HepG2 (cell line): ENCODE measurements at regions not wholly inside any gene's neighbourhood (a gene's known extent, or its start where the extent isn't known, plus 50 kb on each side); places are given as distances from the start of the nearest gene placed in this dataset.

Experiments
- ATAC-seq: fragments of 200-7000 bp; cut with Tn5 transposase; 3 replicates; pipeline ENCODE4 v1.9.1; 2020; ENCODE audit warnings: mild to moderate bottlenecking, moderate library complexity
- BruUV-seq: library from RNA; stranded (reverse); fragments of 400-500 nt; replicated peaks from 2 replicates; lab custom pipeline; 2021; lab: Mats Ljungman, UMichigan
- CTCF ChIA-PET: fragments of 300-600 bp; formaldehyde crosslinking; extraction: SDS; loops from one replicate; lab custom pipeline; 2021; ENCODE audit warnings: low total read pairs, inconsistent platforms, low intra/inter-chr PET ratio; lab: Yijun Ruan, JAX
- POLR2A ChIA-PET: fragments of 350-600 bp; sonication (Branson Sonifier 250); formaldehyde crosslinking; loops from one replicate; lab custom pipeline; 2020; ENCODE audit warnings: antibody characterized with exemption, inconsistent platforms; lab: Yijun Ruan, JAX
- DNase-seq: peaks from one replicate; pipeline ENCODE4 v3.0.0-alpha.2; 2015; ENCODE audit warnings: low spot score
- FAIRE-seq: peaks from 3 replicates; lab custom pipeline; 2011; peaks lifted over from hg19 to GRCh38; lab: Jason Lieb, UNC
- H2AFZ ChIP-seq: one replicate; pipeline ENCODE4 v1.6.1; 2011; ENCODE audit warnings: low read length, inconsistent platforms
- H3K27ac ChIP-seq: fragments of 300-600 bp; 3 replicates; pipeline ENCODE4 v1.8.0; 2011; ENCODE audit warnings: mixed run types, mild to moderate bottlenecking, mixed read lengths, low read length, inconsistent platforms; ENCODE audit not compliant: insufficient read depth; ENCODE audit errors: extremely low read length
- H3K27me3 ChIP-seq, 2 experiments: fragments of 200-600 bp in 1 of 2; 2 replicates in 1 of 2; 3 replicates in 1 of 2; pipeline versions ENCODE4 v1.6.0 to v1.8.0; 2011; ENCODE audit warnings: low read length in 2 of 2, mild to moderate bottlenecking in 2 of 2, moderate library complexity in 2 of 2, inconsistent platforms in 1 of 2; ENCODE audit not compliant: insufficient read depth in 2 of 2, control insufficient read depth in 1 of 2
- H3K36me3 ChIP-seq, 2 experiments: fragments of 200-600 bp in 1 of 2; replicated peaks in 1 of 2; 2 replicates in 1 of 2; 3 replicates in 1 of 2; pipeline versions ENCODE4 v1.5.1 to v1.8.0; 2011; ENCODE audit warnings: low read length in 2 of 2, inconsistent platforms in 1 of 2; ENCODE audit not compliant: insufficient read depth in 2 of 2, control insufficient read depth in 1 of 2
- H3K4me1 ChIP-seq: 2 replicates; pipeline ENCODE4 v1.5.1; 2012; ENCODE audit warnings: low read length, inconsistent platforms; ENCODE audit not compliant: insufficient read depth
- H3K4me2 ChIP-seq: 2 replicates; pipeline ENCODE4 v1.6.0; 2011; ENCODE audit warnings: low read depth, low read length, inconsistent platforms
- H3K4me3 ChIP-seq, 3 experiments: fragments of 200-600 bp in 1 of 3; sonication (generic), shearing (Covaris generic) in 1 of 3; replicated peaks in 1 of 3; 2 replicates each; pipeline ENCODE4 v1.5.1; 2011 to 2016; ENCODE audit warnings: low read length in 3 of 3, inconsistent platforms in 2 of 3, low read depth in 2 of 3, mild to moderate bottlenecking in 2 of 3, control low read depth in 1 of 3, mixed read lengths in 1 of 3; ENCODE audit not compliant: insufficient read depth in 1 of 3
- H3K79me2 ChIP-seq: one replicate; pipeline ENCODE4 v1.6.1; 2011; ENCODE audit warnings: low read length, inconsistent platforms; ENCODE audit not compliant: insufficient read depth
- H3K9ac ChIP-seq: 2 replicates; pipeline ENCODE4 v1.6.0; 2011; ENCODE audit warnings: mild to moderate bottlenecking, low read depth, low read length, inconsistent platforms; ENCODE audit not compliant: insufficient read depth
- H3K9me3 ChIP-seq: 2 replicates; pipeline ENCODE4 v1.5.1; 2012; ENCODE audit warnings: mild to moderate bottlenecking, low read length
- H4K20me1 ChIP-seq: 2 replicates; pipeline ENCODE4 v1.6.0; 2011; ENCODE audit warnings: inconsistent platforms, mild to moderate bottlenecking, low read length, moderate library complexity; ENCODE audit not compliant: insufficient read depth
- ATM ChIP-seq: fragments of 450-650 bp; IDR thresholded peaks from 2 replicates; pipeline ENCODE4 v1.7.1; 2017; ENCODE audit warnings: mild to moderate bottlenecking, borderline replicate concordance
- FOXP1 ChIP-seq, 2 experiments: fragments of 450-650 bp in 1 of 2; IDR thresholded peaks; 2 replicates each; pipeline ENCODE4 v1.6.1; 2017 to 2018; ENCODE audit warnings: antibody characterized with exemption in 1 of 2
- NFKBIZ ChIP-seq: IDR thresholded peaks from 2 replicates; pipeline ENCODE4 v1.6.1; 2018; ENCODE audit warnings: missing genetic modification reagents, missing compliant biosample characterization
- THAP11 ChIP-seq: IDR thresholded peaks from 2 replicates; pipeline ENCODE4 v1.6.1; 2016; ENCODE audit warnings: missing biosample characterization, missing genetic modification reagents
- XBP1 ChIP-seq: sonication (generic); formaldehyde crosslinking; IDR thresholded peaks from 2 replicates; pipeline ENCODE4 v1.5.0; 2020; ENCODE audit warnings: missing genetic modification reagents
- ZNF138 ChIP-seq: sonication (generic); formaldehyde crosslinking; IDR thresholded peaks from 2 replicates; pipeline ENCODE4 v1.5.0; 2020; ENCODE audit warnings: mild to moderate bottlenecking, low read depth, missing genetic modification reagents
- ZNF20 ChIP-seq: sonication (generic); formaldehyde crosslinking; IDR thresholded peaks from 2 replicates; pipeline ENCODE4 v1.4.0; 2020; ENCODE audit warnings: mild to moderate bottlenecking, moderate library complexity, missing genetic modification reagents
- ZNF30 ChIP-seq: sonication (generic); formaldehyde crosslinking; IDR thresholded peaks from 2 replicates; pipeline ENCODE4 v1.5.0; 2020; ENCODE audit warnings: mild to moderate bottlenecking, missing genetic modification reagents
- ZNF430 ChIP-seq: sonication (generic); formaldehyde crosslinking; IDR thresholded peaks from 2 replicates; pipeline ENCODE4 v1.9.0; 2021; ENCODE audit warnings: mild to moderate bottlenecking, missing genetic modification reagents
- ZNF546 ChIP-seq: sonication (generic); formaldehyde crosslinking; conservative IDR thresholded peaks from 2 replicates; pipeline ENCODE4 v1.8.1; 2023; ENCODE audit warnings: mild to moderate bottlenecking, missing genetic modification reagents
- ZSCAN22 ChIP-seq: sonication (generic); formaldehyde crosslinking; IDR thresholded peaks from 2 replicates; pipeline ENCODE4 v1.4.0; 2020; ENCODE audit warnings: mild to moderate bottlenecking, missing genetic modification reagents
- WGBS: methylation state at CpG from one replicate; pipeline ENCODE4 v1.1.6; 2017; ENCODE audit warnings: low lambda C conversion rate; 5-methylcytosine and 5-hydroxymethylcytosine counted together
- in situ Hi-C: cut with HindIII; loops from 2 replicates; pipeline ENCODE4 v1.10.0; 2017; ENCODE audit warnings: low pct_unique_long_range_greater_than_20kb; ENCODE audit not compliant: extremely low pct_ligation_motif_present
- intact Hi-C: fragments of 100-400 bp; cut with micrococcal nuclease; formaldehyde crosslinking; loops from one replicate; pipeline ENCODE4 v1.10.0; 2022; ENCODE audit not compliant: unreplicated experiment
- TF ChIP-seq, protein P1 (sequence below): sonication (generic); formaldehyde crosslinking; IDR thresholded peaks from 2 replicates; pipeline ENCODE4 v1.4.0; 2020; ENCODE audit warnings: mild to moderate bottlenecking, missing genetic modification reagents
- TF ChIP-seq, protein P2 (sequence below): sonication (generic); formaldehyde crosslinking; IDR thresholded peaks from 2 replicates; pipeline ENCODE4 v1.8.0; 2022; ENCODE audit warnings: mild to moderate bottlenecking, missing genetic modification reagents

DNA sequence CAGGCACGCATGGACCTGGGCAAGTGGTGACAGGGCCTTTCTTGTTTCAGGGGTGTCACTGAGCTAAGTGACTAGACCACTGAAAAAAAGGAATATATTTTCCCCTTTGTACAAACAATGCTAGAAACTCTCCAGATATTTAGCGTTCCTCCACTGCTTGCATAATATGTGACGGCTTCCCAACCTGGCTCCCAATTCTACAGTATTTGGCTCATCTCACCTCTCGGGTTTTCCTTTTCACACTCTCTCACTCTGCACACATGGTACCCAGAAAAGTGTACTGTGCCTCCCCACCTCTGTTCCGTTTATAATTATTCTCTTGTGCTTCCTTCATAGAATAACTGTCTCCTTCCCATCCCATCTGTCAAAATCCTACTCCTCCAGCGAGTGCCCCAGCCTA, 140.5 kb upstream of the KLHL25 start:
- no TSS peak for BruUV-seq
- TF ChIP-seq, protein P1, sequence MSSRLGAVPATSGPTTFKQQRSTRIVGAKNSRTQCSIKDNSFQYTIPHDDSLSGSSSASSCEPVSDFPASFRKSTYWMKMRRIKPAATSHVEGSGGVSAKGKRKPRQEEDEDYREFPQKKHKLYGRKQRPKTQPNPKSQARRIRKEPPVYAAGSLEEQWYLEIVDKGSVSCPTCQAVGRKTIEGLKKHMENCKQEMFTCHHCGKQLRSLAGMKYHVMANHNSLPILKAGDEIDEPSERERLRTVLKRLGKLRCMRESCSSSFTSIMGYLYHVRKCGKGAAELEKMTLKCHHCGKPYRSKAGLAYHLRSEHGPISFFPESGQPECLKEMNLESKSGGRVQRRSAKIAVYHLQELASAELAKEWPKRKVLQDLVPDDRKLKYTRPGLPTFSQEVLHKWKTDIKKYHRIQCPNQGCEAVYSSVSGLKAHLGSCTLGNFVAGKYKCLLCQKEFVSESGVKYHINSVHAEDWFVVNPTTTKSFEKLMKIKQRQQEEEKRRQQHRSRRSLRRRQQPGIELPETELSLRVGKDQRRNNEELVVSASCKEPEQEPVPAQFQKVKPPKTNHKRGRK (CRISPR knock-in tag): no peak
- TF ChIP-seq XBP1 (CRISPR knock-in tag) (no peak), ZSCAN22 (CRISPR knock-in tag) (no peak), ZNF30 (no peak), NFKBIZ (no peak), ZNF20 (CRISPR knock-in tag) (no peak), ATM (no peak), ZNF138 (CRISPR knock-in tag) (no peak)
- in situ Hi-C loops (no loop called here), intact Hi-C loops (no loop called here)
- Histone ChIP-seq H3K79me2 (no peaks in the 10 kb centered on the region), H2AFZ (no peak overlapping the region), H4K20me1 (no peaks in the 10 kb centered on the region), H3K36me3 (no peaks in the 10 kb centered on the region), H3K4me1 (no peaks in the 10 kb centered on the region), H3K9ac (no peak overlapping the region), H3K4me2 (no peak overlapping the region), H3K27ac (no peak overlapping the region), H3K4me3 (no peak overlapping the region), H3K9me3 (no peaks in the 10 kb centered on the region), H3K27me3 (peaks cover 0 to 3% of the 10 kb centered on the region in 2 experiments; a peak in 2 of 5 replicates)
- ChIA-PET POLR2A (no interaction called here), CTCF (no interaction called here)
- WGBS: 19% methylated on average over 6 of the region's 6 CpGs
- DNase-seq (no peak), FAIRE-seq (no peak), ATAC-seq (no peak)

DNA sequence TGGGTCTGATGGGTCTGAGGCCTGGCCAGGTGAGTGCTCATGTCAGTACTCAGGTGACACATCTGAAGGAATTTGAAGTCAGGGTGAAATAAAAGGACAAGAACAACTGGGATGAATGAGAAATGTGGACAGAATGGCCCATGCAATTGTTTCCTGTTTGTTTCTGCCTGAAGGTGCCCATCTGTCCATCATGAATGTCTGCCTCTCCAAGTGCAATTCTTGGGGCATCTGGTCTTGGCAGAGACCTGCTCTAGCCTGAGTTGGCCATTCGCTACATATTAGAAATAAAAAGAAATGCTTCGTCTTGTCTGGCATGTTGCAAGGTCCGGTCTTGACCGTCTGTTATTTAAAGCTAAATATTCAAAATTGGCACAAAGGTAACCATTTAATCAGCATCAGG, 142.0 kb upstream of the AGBL1 start:
- H3K4me2 ChIP-seq: no peak overlapping the region
- CTCF ChIA-PET: no interaction called here
- TF ChIP-seq, protein P2, sequence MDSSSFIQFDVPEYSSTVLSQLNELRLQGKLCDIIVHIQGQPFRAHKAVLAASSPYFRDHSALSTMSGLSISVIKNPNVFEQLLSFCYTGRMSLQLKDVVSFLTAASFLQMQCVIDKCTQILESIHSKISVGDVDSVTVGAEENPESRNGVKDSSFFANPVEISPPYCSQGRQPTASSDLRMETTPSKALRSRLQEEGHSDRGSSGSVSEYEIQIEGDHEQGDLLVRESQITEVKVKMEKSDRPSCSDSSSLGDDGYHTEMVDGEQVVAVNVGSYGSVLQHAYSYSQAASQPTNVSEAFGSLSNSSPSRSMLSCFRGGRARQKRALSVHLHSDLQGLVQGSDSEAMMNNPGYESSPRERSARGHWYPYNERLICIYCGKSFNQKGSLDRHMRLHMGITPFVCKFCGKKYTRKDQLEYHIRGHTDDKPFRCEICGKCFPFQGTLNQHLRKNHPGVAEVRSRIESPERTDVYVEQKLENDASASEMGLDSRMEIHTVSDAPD: no peak
- TF ChIP-seq THAP11 (CRISPR knock-in tag) (no peak), ZNF546 (no peak), ZNF430 (CRISPR knock-in tag) (no peak), FOXP1 (IDR thresholded peaks at IDR 0.05) (no peak), FOXP1 (CRISPR knock-in tag; IDR thresholded peaks at IDR 0.05) (no peak)
- H4K20me1 ChIP-seq: no peaks in the 10 kb centered on the region
- H3K79me2 ChIP-seq: no peaks in the 10 kb centered on the region
- no peak overlapping the region for H2AFZ ChIP-seq
- no peak overlapping the region for H3K4me3 ChIP-seq
- H3K36me3 ChIP-seq: no peaks in the 10 kb centered on the region
- POLR2A ChIA-PET: no interaction called here
- H3K9ac ChIP-seq: no peak overlapping the region
- 48% methylated on average over 4 of the region's 4 CpGs for whole genome bisulfite sequencing
- no peak for ATAC-seq
- intact Hi-C loops: no loop called here
- H3K27ac ChIP-seq: no peak overlapping the region
- in situ Hi-C loops: no loop called here
- no peak for FAIRE-seq
- no peaks in the 10 kb centered on the region for H3K9me3 ChIP-seq
- peaks cover 0 to 3% of the 10 kb centered on the region in 2 experiments; a peak in 2 of 5 replicates for H3K27me3 ChIP-seq
- no TSS peak for BruUV-seq
- peaks cover 13% of the 10 kb centered on the region for H3K4me1 ChIP-seq
- DNase-seq: no peak
